ENCODE measurements at regions not wholly inside any gene's neighbourhood (a gene's known extent, or its start where the extent isn't known, plus 50 kb on each side); places are given as distances from the start of the nearest gene placed in this dataset.
"Not testable (repeated sequence)": the region's sequence is repeated elsewhere in the genome, so short reads cannot be mapped to it uniquely, and the experiment has no call there.

GRCh38 chr4:115519476-115519875 lies 406.1 kb upstream of the NDST4 start:
- DNase-seq = not testable (repeated sequence)

- no peak for DNase-seq
Measured at GRCh38 chr4:115515772-115516171, 402.4 kb upstream of the NDST4 start.

GRCh38 chr4:115515366-115515765 lies 401.9 kb upstream of the NDST4 start:
- DNase-seq = no peak

GRCh38 chr4:115514675-115515074 lies 401.3 kb upstream of the NDST4 start:
- DNase-seq = no peak

GRCh38 chr4:115505326-115505725 lies 391.9 kb upstream of the NDST4 start:
- DNase-seq = no peak

- DNase-seq = no peak
Measured at GRCh38 chr4:115501656-115502055, 388.2 kb upstream of the NDST4 start.

GRCh38 chr4:115493770-115494169 lies 380.4 kb upstream of the NDST4 start:
- DNase-seq = not testable (repeated sequence)

GRCh38 chr4:115491686-115492085 lies 378.3 kb upstream of the NDST4 start:
- no peak for DNase-seq

GRCh38 chr4:115489279-115489678 lies 375.9 kb upstream of the NDST4 start:
- DNase-seq = no peak

- no peak for DNase-seq
Measured at GRCh38 chr4:115485402-115485801, 372.0 kb upstream of the NDST4 start.

GRCh38 chr4:115484479-115484878 lies 371.1 kb upstream of the NDST4 start:
- no peak for DNase-seq

- no peak for DNase-seq
Measured at GRCh38 chr4:115470763-115471162, 357.3 kb upstream of the NDST4 start.

- not testable (repeated sequence) for DNase-seq
Measured at GRCh38 chr4:115459301-115459700, 345.9 kb upstream of the NDST4 start.

- DNase-seq = no peak
Measured at GRCh38 chr4:115456231-115456630, 342.8 kb upstream of the NDST4 start.

GRCh38 chr4:115454228-115454627 lies 340.8 kb upstream of the NDST4 start:
- no peak for DNase-seq

GRCh38 chr4:115453416-115453815 lies 340.0 kb upstream of the NDST4 start:
- no peak for DNase-seq

GRCh38 chr4:115452229-115452628 lies 338.8 kb upstream of the NDST4 start:
- DNase-seq = not testable (repeated sequence)

- no peak for DNase-seq
Measured at GRCh38 chr4:115437739-115438138, 324.3 kb upstream of the NDST4 start.

GRCh38 chr4:115433491-115433890 lies 320.1 kb upstream of the NDST4 start:
- DNase-seq = no peak

GRCh38 chr4:115430024-115430423 lies 316.6 kb upstream of the NDST4 start:
- DNase-seq = no peak

GRCh38 chr4:115428455-115428854 lies 315.0 kb upstream of the NDST4 start:
- no peak for DNase-seq

GRCh38 chr4:115424852-115425251 lies 311.4 kb upstream of the NDST4 start:
- DNase-seq = no peak

- no peak for DNase-seq
Measured at GRCh38 chr4:115418635-115419396, 305.4 kb upstream of the NDST4 start.

GRCh38 chr4:115396034-115396433 lies 282.6 kb upstream of the NDST4 start:
- no peak for DNase-seq

GRCh38 chr4:115376866-115377265 lies 263.4 kb upstream of the NDST4 start:
- DNase-seq = no peak

Data from NCI-H1105 (cell line).